ENCODE measurements at regions not wholly inside any gene's neighbourhood (a gene's known extent, or its start where the extent isn't known, plus 50 kb on each side); places are given as distances from the start of the nearest gene placed in this dataset.

DNA sequence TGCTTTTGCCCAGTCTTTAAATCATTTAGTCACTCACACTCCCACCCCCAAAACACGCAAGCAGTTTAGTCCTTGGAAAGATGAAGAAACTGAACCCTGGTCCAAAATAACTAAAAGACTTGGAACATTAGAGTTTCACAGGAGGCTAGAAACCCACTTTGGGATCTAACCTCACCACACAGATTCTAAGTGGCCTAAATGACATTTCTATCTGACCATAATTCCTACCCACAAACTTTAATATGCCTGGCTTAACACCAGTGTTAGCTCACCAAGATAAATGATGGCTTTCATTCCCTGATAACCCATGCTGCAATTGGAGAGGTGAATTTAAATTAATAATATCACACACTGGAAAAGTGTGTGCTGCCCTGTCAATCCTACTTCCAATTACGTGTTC lies 295.3 kb upstream of the UBE2E2 start:
- Mint-ChIP-seq H3K27ac (no peak overlapping the region), H3K27me3 (no peaks in the 10 kb centered on the region), H3K4me3 (no peak overlapping the region), H3K9me3 (no peaks in the 10 kb centered on the region), H3K4me1 (ENCODE audit: low read depth) (no peaks in the 10 kb centered on the region), H3K36me3 (no peaks in the 10 kb centered on the region)
- ChIA-PET CTCF (no interaction called here), POLR2A (no interaction called here)
- DNase-seq = no peak
- intact Hi-C loops (cut with micrococcal nuclease) = no loop called here

DNA sequence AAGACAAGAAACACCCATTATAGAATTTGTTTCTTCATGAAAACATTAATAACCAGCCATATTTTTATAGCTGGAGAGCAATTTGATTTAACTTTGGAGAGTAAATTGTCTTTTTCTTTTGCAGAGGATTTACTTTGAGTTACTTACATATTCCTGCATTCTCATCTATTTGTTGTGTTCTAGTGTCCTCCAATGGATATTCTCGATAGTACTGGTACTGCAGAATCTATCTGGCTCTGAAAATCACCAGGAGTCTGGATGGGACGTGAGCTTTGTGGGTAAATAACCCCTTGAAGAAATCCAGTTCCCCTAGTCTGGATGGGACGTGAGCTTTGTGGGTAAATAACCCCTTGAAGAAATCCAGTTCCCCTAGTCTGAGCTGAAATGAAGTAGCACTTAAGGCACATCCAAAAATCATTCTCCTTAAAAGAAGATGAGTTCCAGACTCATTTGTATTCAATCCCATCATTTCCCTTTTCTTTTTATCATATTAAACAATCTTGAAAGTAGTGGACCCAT lies 294.1 kb upstream of the UBE2E2 start:
- CTCF ChIA-PET = no interaction called here
- POLR2A ChIA-PET = no interaction called here
- Mint-ChIP-seq H3K4me1 (ENCODE audit: low read depth) (no peaks in the 10 kb centered on the region), H3K27ac (no peak overlapping the region), H3K4me3 (no peak overlapping the region), H3K27me3 (no peaks in the 10 kb centered on the region), H3K9me3 (no peaks in the 10 kb centered on the region), H3K36me3 (no peaks in the 10 kb centered on the region)
- no peak for DNase-seq
- intact Hi-C loops (cut with micrococcal nuclease) = no loop called here

DNA sequence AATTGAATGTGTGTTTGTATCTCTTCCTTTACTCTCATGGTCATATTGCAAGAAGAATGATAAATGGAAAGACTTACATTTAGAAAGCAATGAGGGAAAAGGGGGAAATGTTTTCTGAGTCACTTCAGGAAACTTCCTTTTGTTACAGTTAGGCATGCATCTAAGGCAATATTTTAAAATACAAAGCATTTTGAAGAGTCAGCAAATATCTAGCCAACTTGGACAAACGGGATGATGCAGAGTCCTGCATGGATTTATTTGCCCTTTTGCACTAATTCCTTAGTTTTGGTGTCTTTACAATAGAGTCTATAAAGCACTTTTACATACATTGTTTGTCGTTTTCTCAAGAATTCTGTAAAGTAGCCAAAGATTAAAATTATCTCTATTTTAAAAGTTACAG lies 286.2 kb upstream of the UBE2E2 start:
- Mint-ChIP-seq H3K27me3 (no peaks in the 10 kb centered on the region), H3K27ac (no peak overlapping the region), H3K36me3 (no peaks in the 10 kb centered on the region), H3K4me3 (no peak overlapping the region), H3K4me1 (ENCODE audit: low read depth) (no peaks in the 10 kb centered on the region), H3K9me3 (no peaks in the 10 kb centered on the region)
- ChIA-PET CTCF (no interaction called here), POLR2A (no interaction called here)
- intact Hi-C loops (cut with micrococcal nuclease) = no loop called here
- DNase-seq = no peak

DNA sequence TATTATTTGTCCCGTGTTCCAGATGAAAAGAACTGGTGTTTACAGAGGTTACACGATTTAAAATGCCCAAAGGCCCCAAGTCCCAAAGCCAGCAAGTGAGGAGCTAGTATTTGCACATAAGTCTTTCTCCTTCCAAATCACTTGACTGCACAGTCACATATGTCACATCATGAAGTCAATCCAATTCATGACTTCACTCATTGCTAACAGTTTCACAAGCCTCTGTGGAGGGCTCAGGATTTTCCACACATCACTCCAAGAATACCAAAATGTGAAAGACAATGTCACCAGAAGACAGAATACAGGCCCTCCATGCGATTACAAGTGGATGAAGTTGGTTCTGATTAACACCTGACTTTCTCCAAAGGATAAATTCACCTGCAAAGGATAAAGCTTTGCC lies 283.1 kb upstream of the UBE2E2 start:
- Mint-ChIP-seq H3K4me1 (ENCODE audit: low read depth) (no peaks in the 10 kb centered on the region), H3K27me3 (no peaks in the 10 kb centered on the region), H3K27ac (no peak overlapping the region), H3K9me3 (no peaks in the 10 kb centered on the region), H3K4me3 (no peak overlapping the region), H3K36me3 (no peaks in the 10 kb centered on the region)
- no peak for DNase-seq
- POLR2A ChIA-PET = no interaction called here
- CTCF ChIA-PET = no interaction called here
- intact Hi-C loops (cut with micrococcal nuclease) = no loop called here

DNA sequence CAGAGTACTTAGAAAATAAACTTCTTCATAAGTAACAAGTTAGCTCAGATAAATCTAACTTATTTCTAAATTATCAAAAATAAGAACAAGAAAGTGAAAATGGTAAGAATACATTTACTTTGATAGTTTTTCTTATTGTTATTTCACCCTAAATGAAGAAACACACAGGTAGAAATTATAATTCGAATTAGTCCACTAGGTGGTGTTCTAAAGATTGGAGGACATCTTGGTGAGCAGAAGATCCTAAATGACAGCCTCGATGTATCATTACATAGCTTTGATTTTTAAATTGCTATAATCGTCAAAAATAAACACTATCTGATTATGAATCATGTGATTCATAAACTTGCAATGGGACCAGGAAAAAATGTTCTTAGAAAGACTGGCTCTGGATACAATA lies 280.8 kb upstream of the UBE2E2 start:
- no peaks in the 10 kb centered on the region for H3K36me3 Mint-ChIP-seq
- no peak overlapping the region for H3K4me3 Mint-ChIP-seq
- no peak overlapping the region for H3K27ac Mint-ChIP-seq
- DNase-seq = no peak
- H3K27me3 Mint-ChIP-seq = no peaks in the 10 kb centered on the region
- CTCF ChIA-PET = no interaction called here
- no peaks in the 10 kb centered on the region for H3K4me1 Mint-ChIP-seq (ENCODE audit: low read depth)
- POLR2A ChIA-PET = no interaction called here
- no peaks in the 10 kb centered on the region for H3K9me3 Mint-ChIP-seq
- intact Hi-C loops (cut with micrococcal nuclease) = no loop called here

DNA sequence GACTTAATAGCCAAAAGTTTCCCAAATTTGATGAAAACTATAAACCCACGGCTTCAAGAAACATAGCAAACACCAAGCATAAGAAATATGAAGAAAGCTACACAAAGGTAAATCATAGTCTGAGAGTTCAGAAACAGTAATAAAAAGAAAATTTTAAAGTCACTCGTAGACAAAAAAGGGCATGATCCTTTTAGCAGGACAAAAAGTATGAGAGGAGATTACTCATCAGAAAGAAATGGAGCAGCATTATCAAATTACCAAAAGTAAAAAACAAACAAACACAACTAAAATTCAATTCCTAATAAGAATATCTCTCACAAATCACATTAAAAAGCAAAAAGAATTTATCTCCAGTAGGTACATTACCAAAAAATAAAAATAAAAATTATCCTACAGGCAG lies 279.4 kb upstream of the UBE2E2 start:
- Mint-ChIP-seq H3K27ac (no peak overlapping the region), H3K4me1 (ENCODE audit: low read depth) (no peaks in the 10 kb centered on the region), H3K27me3 (no peaks in the 10 kb centered on the region), H3K9me3 (no peaks in the 10 kb centered on the region), H3K4me3 (no peak overlapping the region), H3K36me3 (no peaks in the 10 kb centered on the region)
- CTCF ChIA-PET = interaction anchor here (0.7 kb wide), 1 partner anchor 507 kb away, joined by 3 read pairs; no protein-coding TSS in a partner anchor
- intact Hi-C loops (cut with micrococcal nuclease) = no loop called here
- DNase-seq = no peak
- POLR2A ChIA-PET = no interaction called here

DNA sequence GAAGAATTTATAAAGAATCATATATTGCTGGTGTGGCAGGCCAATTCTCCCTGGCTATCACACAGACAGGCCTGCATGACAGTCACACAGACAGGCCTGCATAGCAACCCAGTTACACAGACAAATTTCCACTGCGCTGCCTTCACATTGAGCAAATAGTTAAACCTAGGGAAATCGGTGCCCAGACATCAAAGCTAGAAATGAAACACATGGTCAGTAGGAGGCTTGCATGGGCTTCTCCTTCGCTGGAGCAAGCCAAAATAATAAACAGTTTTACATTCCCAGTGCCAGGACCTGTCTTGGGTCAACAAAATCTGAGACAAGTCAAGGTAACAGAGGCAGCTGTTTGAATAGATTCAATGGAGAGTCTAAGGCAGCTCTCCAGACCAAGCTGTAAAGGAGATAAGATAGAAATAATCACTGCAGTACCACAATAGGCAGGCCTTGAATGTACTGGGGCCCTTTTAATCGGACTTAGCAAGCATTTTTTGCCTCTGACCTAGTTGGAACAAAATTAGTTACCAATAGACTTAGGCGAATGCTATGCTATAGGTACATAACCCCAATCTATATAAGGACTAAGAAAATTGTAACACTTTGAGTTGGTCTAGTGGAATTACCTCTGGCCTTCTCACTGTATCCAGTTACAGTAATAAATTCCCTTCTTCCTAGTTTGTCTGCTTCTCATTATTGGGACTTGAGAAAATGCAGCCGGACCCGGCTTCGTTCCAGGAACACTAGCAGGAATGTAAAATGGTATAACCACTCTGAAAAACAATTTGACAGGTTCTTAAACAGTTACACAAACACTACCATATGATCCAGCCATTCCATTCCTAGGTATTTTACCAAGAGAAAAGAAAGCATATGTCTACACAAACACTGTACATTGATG lies 274.7 kb upstream of the UBE2E2 start:
- Mint-ChIP-seq H3K4me1 (ENCODE audit: low read depth) (no peaks in the 10 kb centered on the region), H3K27me3 (no peaks in the 10 kb centered on the region), H3K27ac (no peak overlapping the region), H3K9me3 (no peaks in the 10 kb centered on the region), H3K36me3 (no peaks in the 10 kb centered on the region), H3K4me3 (no peak overlapping the region)
- intact Hi-C loops (cut with micrococcal nuclease) = no loop called here
- ChIA-PET POLR2A (no interaction called here), CTCF (no interaction called here)
- DNase-seq = no peak

DNA sequence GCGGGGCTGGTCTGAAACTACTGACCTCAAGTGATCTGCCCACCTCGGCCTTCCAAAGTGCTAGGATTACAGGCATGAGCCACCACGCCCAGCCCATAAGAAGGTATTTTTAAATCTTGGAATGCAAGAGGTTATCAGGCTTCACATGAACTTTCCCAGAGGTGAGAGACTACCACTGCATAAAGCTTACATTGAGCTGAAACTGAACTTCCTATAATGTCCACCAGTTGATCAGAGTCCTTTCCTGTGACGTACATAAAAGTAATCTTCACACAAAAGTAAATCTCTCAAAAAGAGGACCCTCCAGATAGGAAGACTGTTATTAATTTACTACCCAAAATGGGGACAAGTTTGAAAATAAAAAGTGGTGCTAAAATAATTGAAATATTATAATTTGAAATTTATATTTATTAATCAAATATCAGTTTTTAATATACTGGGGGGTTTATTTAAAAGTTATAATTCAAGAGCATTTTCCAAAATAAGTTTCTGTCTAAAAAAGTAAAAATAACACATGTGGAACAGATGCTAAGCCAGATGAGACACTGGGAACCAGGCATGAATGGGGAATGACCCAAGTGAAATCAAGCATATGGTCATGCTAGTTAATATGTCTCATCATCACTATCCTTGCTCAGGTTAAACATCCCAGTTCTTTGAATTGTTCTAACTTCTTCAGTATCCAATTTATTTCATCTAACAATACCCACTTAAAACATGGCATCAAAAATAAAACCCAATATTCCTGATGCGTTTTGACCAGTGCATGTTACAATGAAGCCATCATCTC lies 269.9 kb upstream of the UBE2E2 start:
- CTCF ChIA-PET = no interaction called here
- H3K9me3 Mint-ChIP-seq = no peaks in the 10 kb centered on the region
- H3K4me1 Mint-ChIP-seq (ENCODE audit: low read depth) = no peaks in the 10 kb centered on the region
- H3K27ac Mint-ChIP-seq = no peak overlapping the region
- no peaks in the 10 kb centered on the region for H3K36me3 Mint-ChIP-seq
- POLR2A ChIA-PET = no interaction called here
- no peak overlapping the region for H3K4me3 Mint-ChIP-seq
- intact Hi-C loops (cut with micrococcal nuclease) = no loop called here
- DNase-seq = no peak
- H3K27me3 Mint-ChIP-seq = no peaks in the 10 kb centered on the region

DNA sequence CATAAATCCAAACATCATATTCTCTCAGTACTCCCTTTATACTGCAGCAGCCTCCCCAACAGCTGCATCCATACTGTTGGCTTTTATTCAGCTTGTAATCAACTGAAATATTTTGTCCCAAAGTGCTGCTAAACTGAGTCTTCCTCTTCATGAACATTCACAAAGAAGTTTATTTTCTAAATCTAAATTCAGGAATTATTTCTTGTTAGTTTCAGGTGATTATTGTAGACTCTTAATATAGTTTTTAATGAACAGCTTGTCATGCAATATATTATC lies 269.3 kb upstream of the UBE2E2 start:
- Mint-ChIP-seq H3K4me1 (ENCODE audit: low read depth) (no peaks in the 10 kb centered on the region), H3K27me3 (no peaks in the 10 kb centered on the region), H3K36me3 (no peaks in the 10 kb centered on the region), H3K27ac (no peak overlapping the region), H3K9me3 (no peaks in the 10 kb centered on the region), H3K4me3 (no peak overlapping the region)
- ChIA-PET CTCF (no interaction called here), POLR2A (no interaction called here)
- intact Hi-C loops (cut with micrococcal nuclease) = no loop called here
- DNase-seq = no peak

DNA sequence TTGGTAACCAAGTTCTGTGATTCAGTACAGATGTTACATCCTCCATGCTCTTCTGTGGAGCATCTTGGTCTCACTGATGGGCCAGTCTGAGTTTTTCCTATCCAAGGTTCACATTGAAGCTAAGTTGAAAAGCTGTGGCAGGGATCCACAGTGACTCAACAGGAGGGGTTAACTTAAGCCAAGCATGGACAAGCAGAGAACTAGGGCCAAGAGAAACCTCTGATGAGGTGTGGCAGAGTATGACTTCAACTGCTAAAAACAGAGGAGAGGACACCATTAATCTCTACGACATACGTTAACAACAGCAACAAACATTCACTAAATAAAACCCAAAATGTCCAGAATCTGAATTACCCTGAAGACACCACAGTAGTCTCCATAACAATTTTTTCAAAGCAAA lies 268.1 kb upstream of the UBE2E2 start:
- H3K27ac Mint-ChIP-seq = no peak overlapping the region
- POLR2A ChIA-PET = no interaction called here
- H3K4me1 Mint-ChIP-seq (ENCODE audit: low read depth) = no peaks in the 10 kb centered on the region
- DNase-seq = no peak
- intact Hi-C loops (cut with micrococcal nuclease) = no loop called here
- H3K9me3 Mint-ChIP-seq = no peaks in the 10 kb centered on the region
- H3K4me3 Mint-ChIP-seq = no peak overlapping the region
- CTCF ChIA-PET = no interaction called here
- H3K36me3 Mint-ChIP-seq = no peaks in the 10 kb centered on the region
- H3K27me3 Mint-ChIP-seq = no peaks in the 10 kb centered on the region

DNA sequence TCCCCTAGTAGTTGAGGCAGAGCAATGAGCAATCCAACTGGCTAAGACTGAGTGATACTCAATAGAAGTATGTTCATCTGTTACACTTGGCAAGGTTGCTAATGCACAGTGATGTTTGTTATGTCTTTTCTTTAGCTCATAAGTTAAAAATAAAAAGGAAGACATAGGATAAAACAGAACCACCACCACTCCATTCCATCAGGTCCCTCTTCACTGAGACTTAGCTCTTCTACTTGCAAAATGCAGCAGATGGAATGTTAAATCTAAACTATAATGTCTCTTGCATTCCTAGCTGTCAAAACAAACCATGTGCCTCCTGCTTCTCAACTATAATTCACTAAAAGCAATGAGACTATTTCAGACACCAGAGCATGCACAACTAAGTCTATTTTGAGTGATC lies 265.6 kb upstream of the UBE2E2 start:
- H3K27me3 Mint-ChIP-seq = no peaks in the 10 kb centered on the region
- H3K4me1 Mint-ChIP-seq (ENCODE audit: low read depth) = no peaks in the 10 kb centered on the region
- H3K9me3 Mint-ChIP-seq = peaks cover 2% of the 10 kb centered on the region
- H3K4me3 Mint-ChIP-seq = no peak overlapping the region
- DNase-seq = no peak
- intact Hi-C loops (cut with micrococcal nuclease) = no loop called here
- H3K27ac Mint-ChIP-seq = no peak overlapping the region
- H3K36me3 Mint-ChIP-seq = no peaks in the 10 kb centered on the region
- POLR2A ChIA-PET = no interaction called here
- CTCF ChIA-PET = no interaction called here

DNA sequence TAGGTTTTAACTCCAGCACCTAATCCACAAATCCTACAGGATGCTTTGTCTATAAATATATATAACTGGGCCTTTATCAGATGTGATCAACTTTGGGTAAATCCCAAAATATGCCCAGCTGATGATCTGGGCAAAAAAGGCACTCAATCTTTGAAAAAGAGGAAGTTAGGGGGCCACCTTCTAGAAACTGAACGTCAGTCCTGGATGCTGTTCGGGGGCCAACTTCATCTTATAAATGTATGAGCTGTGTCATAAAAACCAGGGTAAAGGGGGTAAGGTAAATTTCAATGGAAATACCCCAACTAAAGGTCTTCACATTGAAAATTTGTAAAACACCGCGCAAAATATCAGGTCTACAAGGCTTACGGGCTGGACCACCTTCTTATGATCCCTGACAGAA lies 264.4 kb upstream of the UBE2E2 start:
- H3K9me3 Mint-ChIP-seq = peaks cover 2% of the 10 kb centered on the region
- POLR2A ChIA-PET = no interaction called here
- intact Hi-C loops (cut with micrococcal nuclease) = no loop called here
- no peaks in the 10 kb centered on the region for H3K27me3 Mint-ChIP-seq
- H3K4me1 Mint-ChIP-seq (ENCODE audit: low read depth) = no peaks in the 10 kb centered on the region
- CTCF ChIA-PET = no interaction called here
- no peaks in the 10 kb centered on the region for H3K36me3 Mint-ChIP-seq
- H3K27ac Mint-ChIP-seq = no peak overlapping the region
- H3K4me3 Mint-ChIP-seq = no peak overlapping the region
- DNase-seq = no peak

DNA sequence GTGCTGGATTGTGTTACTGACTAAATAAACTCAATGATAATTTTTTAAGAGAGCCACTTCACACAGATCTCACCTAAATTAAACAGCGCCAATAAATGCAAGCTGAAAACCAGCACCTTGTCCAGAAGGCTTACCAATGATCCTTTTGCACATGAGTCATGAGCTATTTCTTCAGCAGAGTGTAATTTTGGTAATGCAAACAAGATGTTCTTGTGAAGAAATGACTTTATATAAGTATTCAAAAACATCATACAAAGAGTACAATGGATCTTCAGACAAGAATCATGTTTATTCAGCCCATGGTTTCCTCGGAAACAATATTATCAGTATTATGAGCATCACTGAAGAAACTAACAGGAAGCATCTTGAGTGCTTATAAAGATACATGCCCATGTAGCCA lies 263.8 kb upstream of the UBE2E2 start:
- ChIA-PET POLR2A (no interaction called here), CTCF (no interaction called here)
- Mint-ChIP-seq H3K4me3 (no peak overlapping the region), H3K27me3 (no peaks in the 10 kb centered on the region), H3K36me3 (no peaks in the 10 kb centered on the region), H3K27ac (no peak overlapping the region), H3K9me3 (peaks cover 2% of the 10 kb centered on the region), H3K4me1 (ENCODE audit: low read depth) (no peaks in the 10 kb centered on the region)
- no peak for DNase-seq
- intact Hi-C loops (cut with micrococcal nuclease) = no loop called here

All from activated CD4-positive, alpha-beta memory T cell treated with anti-CD3 and anti-CD28 coated beads for 36 hours (primary cell).